H9 (cell line): ENCODE measurements at regions not wholly inside any gene's neighbourhood (a gene's known extent, or its start where the extent isn't known, plus 50 kb on each side); places are given as distances from the start of the nearest gene placed in this dataset.

Experiments
- DNase-seq: peaks from one replicate; pipeline ENCODE4 v3.0.0-alpha.2; 2017
- H2AFZ ChIP-seq: one replicate; pipeline ENCODE4 v1.6.1; 2013; ENCODE audit warnings: mild to moderate bottlenecking, low read length, control low read depth, moderate library complexity
- H2AK5ac ChIP-seq: 2 replicates; pipeline ENCODE4 v1.6.1; 2013; ENCODE audit warnings: low read length, control low read depth, mixed read lengths; ENCODE audit not compliant: insufficient read length
- H2BK120ac ChIP-seq: one replicate; pipeline ENCODE4 v1.6.1; 2013; ENCODE audit warnings: low read depth, mild to moderate bottlenecking, low read length, control low read depth, inconsistent platforms; ENCODE audit not compliant: poor library complexity, severe bottlenecking
- H2BK12ac ChIP-seq: 2 replicates; pipeline ENCODE4 v1.6.1; 2013; ENCODE audit warnings: low read length, control low read depth, mixed read lengths, low read depth; ENCODE audit not compliant: insufficient read length
- H2BK15ac ChIP-seq: 2 replicates; pipeline ENCODE4 v1.6.1; 2013; ENCODE audit warnings: low read depth, low read length, control low read depth
- H2BK20ac ChIP-seq: one replicate; pipeline ENCODE4 v1.6.1; 2013; ENCODE audit warnings: low read depth, mild to moderate bottlenecking, low read length, control low read depth, inconsistent platforms; ENCODE audit not compliant: poor library complexity, severe bottlenecking
- H2BK5ac ChIP-seq: 2 replicates; pipeline ENCODE4 v1.6.1; 2013; ENCODE audit warnings: low read length, control low read depth, mixed read lengths; ENCODE audit not compliant: insufficient read length
- H3K14ac ChIP-seq: 2 replicates; pipeline ENCODE4 v1.6.1; 2013; ENCODE audit warnings: low read length, control low read depth; ENCODE audit not compliant: insufficient read depth
- H3K18ac ChIP-seq: 2 replicates; pipeline ENCODE4 v1.6.1; 2013; ENCODE audit warnings: low read depth, mild to moderate bottlenecking, mixed read lengths, low read length, control low read depth; ENCODE audit not compliant: insufficient read length
- H3K23ac ChIP-seq: 2 replicates; pipeline ENCODE4 v1.6.1; 2013; ENCODE audit warnings: low read length, control low read depth, mixed read lengths, low read depth; ENCODE audit not compliant: insufficient read length
- H3K23me2 ChIP-seq: 2 replicates; pipeline ENCODE4 v1.6.1; 2013; ENCODE audit warnings: low read depth, mild to moderate bottlenecking, mixed read lengths, low read length, control low read depth; ENCODE audit not compliant: insufficient read length, poor library complexity, severe bottlenecking
- H3K27ac ChIP-seq: 2 replicates; pipeline ENCODE4 v1.5.1; 2013; ENCODE audit warnings: low read length, control low read depth, mixed read lengths, low read depth; ENCODE audit not compliant: insufficient read length
- H3K27me3 ChIP-seq: 2 replicates; pipeline ENCODE4 v1.6.1; 2013; ENCODE audit warnings: low read length, control low read depth, inconsistent platforms; ENCODE audit not compliant: insufficient read depth
- H3K4ac ChIP-seq: 2 replicates; pipeline ENCODE4 v1.6.1; 2013; ENCODE audit warnings: low read depth, mild to moderate bottlenecking, control low read depth, inconsistent platforms, low read length, moderate library complexity
- H3K4me1 ChIP-seq: 2 replicates; pipeline ENCODE4 v1.6.1; 2013; ENCODE audit warnings: low read length, control low read depth, inconsistent platforms; ENCODE audit not compliant: insufficient read depth
- H3K4me2 ChIP-seq: 2 replicates; pipeline ENCODE4 v1.6.1; 2013; ENCODE audit warnings: low read length, control low read depth, mixed read lengths; ENCODE audit not compliant: insufficient read length, insufficient read depth
- H3K56ac ChIP-seq: 2 replicates; pipeline ENCODE4 v1.6.1; 2013; ENCODE audit warnings: low read depth, mild to moderate bottlenecking, mixed read lengths, low read length, control low read depth; ENCODE audit not compliant: insufficient read length
- H3K79me1 ChIP-seq: 2 replicates; pipeline ENCODE4 v1.6.1; 2013; ENCODE audit warnings: low read depth, mild to moderate bottlenecking, moderate library complexity, low read length, control low read depth, inconsistent platforms; ENCODE audit not compliant: insufficient read depth, poor library complexity, severe bottlenecking
- H3K79me2 ChIP-seq: 2 replicates; pipeline ENCODE4 v1.6.1; 2013; ENCODE audit warnings: low read length, control low read depth, inconsistent platforms; ENCODE audit not compliant: insufficient read depth
- H3K9ac ChIP-seq: 2 replicates; pipeline ENCODE4 v1.6.1; 2013; ENCODE audit warnings: low read length, control low read depth, mixed read lengths; ENCODE audit not compliant: insufficient read length; ENCODE audit errors: extremely low read depth
- H3K9me3 ChIP-seq: one replicate; pipeline ENCODE4 v1.6.1; 2013; ENCODE audit warnings: low read depth, low read length, inconsistent platforms; ENCODE audit not compliant: control insufficient read depth
- H3T11ph ChIP-seq: one replicate; pipeline ENCODE4 v1.6.1; 2013; ENCODE audit warnings: mild to moderate bottlenecking, low read length, control low read depth, inconsistent platforms
- H4K20me1 ChIP-seq: one replicate; pipeline ENCODE4 v1.6.1; 2013; ENCODE audit not compliant: control insufficient read depth, insufficient read length, insufficient read depth
- H4K5ac ChIP-seq: 2 replicates; pipeline ENCODE4 v1.6.1; 2013; ENCODE audit warnings: low read depth, mild to moderate bottlenecking, mixed read lengths, low read length, control low read depth; ENCODE audit not compliant: insufficient read length
- H4K8ac ChIP-seq: replicated peaks from 2 replicates; pipeline ENCODE4 v1.6.1; 2013; ENCODE audit warnings: low read length, control low read depth, mixed read lengths, low read depth; ENCODE audit not compliant: insufficient read length
- H4K91ac ChIP-seq: 2 replicates; pipeline ENCODE4 v1.6.1; 2013; ENCODE audit warnings: low read depth, mild to moderate bottlenecking, moderate library complexity, mixed read lengths, low read length, control low read depth; ENCODE audit not compliant: insufficient read length
- H3K27ac Mint-ChIP-seq, 3 experiments: 2 replicates in 2 of 3; 3 replicates in 1 of 3; pipeline ENCODE4 v1.8.0; 2020 to 2021; ENCODE audit warnings: mixed read lengths in 3 of 3, mild to moderate bottlenecking in 1 of 3, moderate library complexity in 1 of 3
- H3K27me3 Mint-ChIP-seq: 2 replicates; pipeline ENCODE4 v1.8.0; 2021; ENCODE audit warnings: low read depth, mild to moderate bottlenecking, moderate library complexity, mixed read lengths
- H3K36me3 Mint-ChIP-seq, 3 experiments: 2 replicates in 2 of 3; 3 replicates in 1 of 3; pipeline ENCODE4 v1.8.0; 2020 to 2021; ENCODE audit warnings: low read depth in 3 of 3, mixed read lengths in 3 of 3; ENCODE audit not compliant: insufficient read depth in 1 of 3
- H3K4me1 Mint-ChIP-seq, 2 experiments: 2 replicates each; pipeline ENCODE4 v1.8.0; 2020; ENCODE audit warnings: mixed read lengths in 2 of 2
- H3K4me3 Mint-ChIP-seq, 2 experiments: 2 replicates in 1 of 2; 3 replicates in 1 of 2; pipeline ENCODE4 v1.8.0; 2020 to 2021; ENCODE audit warnings: mild to moderate bottlenecking in 2 of 2, mixed read lengths in 2 of 2, moderate library complexity in 1 of 2
- H3K9me3 Mint-ChIP-seq, 2 experiments: 2 replicates in 1 of 2; 3 replicates in 1 of 2; pipeline ENCODE4 v1.8.0; 2020; ENCODE audit warnings: mild to moderate bottlenecking in 2 of 2, mixed read lengths in 2 of 2, moderate library complexity in 1 of 2
- WGBS: extraction: QIAGEN DNeasy Blood & Tissue Kit; methylation state at CpG from one replicate; pipeline ENCODE4 v1.1.7; 2013; ENCODE audit warnings: missing lambda C conversion rate, low lambda C conversion rate, mixed read lengths; ENCODE audit not compliant: insufficient read length; ENCODE audit errors: extremely low coverage; 5-methylcytosine and 5-hydroxymethylcytosine counted together
- TF ChIP-seq, protein P1 (sequence below): fragments of 200-600 bp; sonication (generic); conservative IDR thresholded peaks from 3 replicates; pipeline ENCODE4 v1.8.0; 2021; ENCODE audit warnings: antibody characterized with exemption, mild to moderate bottlenecking

GRCh38 chr11:29320196-29320595 is 696.6 kb downstream of the KCNA4 start:
- H3K4me2 ChIP-seq: no peak overlapping the region
- H3K9me3 Mint-ChIP-seq: no peaks in the 10 kb centered on the region; a peak in 1 of 5 replicates

More at GRCh38 chr11:29320196-29320595, 696.6 kb downstream of the KCNA4 start:
- H3K79me2 ChIP-seq: no peaks in the 10 kb centered on the region
- no peak overlapping the region for H2BK15ac ChIP-seq
- H3K9me3 ChIP-seq: no peaks in the 10 kb centered on the region
- no peak overlapping the region for H3T11ph ChIP-seq
- no peaks in the 10 kb centered on the region for H3K79me1 ChIP-seq
- no peaks in the 10 kb centered on the region for H3K27me3 Mint-ChIP-seq
- H2BK20ac ChIP-seq: no peak overlapping the region
- H3K4me3 Mint-ChIP-seq: no peak overlapping the region
- TF ChIP-seq, protein P1, sequence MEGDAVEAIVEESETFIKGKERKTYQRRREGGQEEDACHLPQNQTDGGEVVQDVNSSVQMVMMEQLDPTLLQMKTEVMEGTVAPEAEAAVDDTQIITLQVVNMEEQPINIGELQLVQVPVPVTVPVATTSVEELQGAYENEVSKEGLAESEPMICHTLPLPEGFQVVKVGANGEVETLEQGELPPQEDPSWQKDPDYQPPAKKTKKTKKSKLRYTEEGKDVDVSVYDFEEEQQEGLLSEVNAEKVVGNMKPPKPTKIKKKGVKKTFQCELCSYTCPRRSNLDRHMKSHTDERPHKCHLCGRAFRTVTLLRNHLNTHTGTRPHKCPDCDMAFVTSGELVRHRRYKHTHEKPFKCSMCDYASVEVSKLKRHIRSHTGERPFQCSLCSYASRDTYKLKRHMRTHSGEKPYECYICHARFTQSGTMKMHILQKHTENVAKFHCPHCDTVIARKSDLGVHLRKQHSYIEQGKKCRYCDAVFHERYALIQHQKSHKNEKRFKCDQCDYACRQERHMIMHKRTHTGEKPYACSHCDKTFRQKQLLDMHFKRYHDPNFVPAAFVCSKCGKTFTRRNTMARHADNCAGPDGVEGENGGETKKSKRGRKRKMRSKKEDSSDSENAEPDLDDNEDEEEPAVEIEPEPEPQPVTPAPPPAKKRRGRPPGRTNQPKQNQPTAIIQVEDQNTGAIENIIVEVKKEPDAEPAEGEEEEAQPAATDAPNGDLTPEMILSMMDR: no peak
- no peak overlapping the region for H2BK5ac ChIP-seq
- H3K56ac ChIP-seq: no peak overlapping the region
- DNase-seq: no peak
- WGBS: no CpG with 5 or more reads among the region's 2 CpGs
- H3K23ac ChIP-seq: no peak overlapping the region
- H4K20me1 ChIP-seq: no peaks in the 10 kb centered on the region
- no peak overlapping the region for H4K91ac ChIP-seq
- no peak overlapping the region for H4K8ac ChIP-seq
- H3K18ac ChIP-seq: no peak overlapping the region
- no peaks in the 10 kb centered on the region for H3K36me3 Mint-ChIP-seq
- no peaks in the 10 kb centered on the region for H3K4me1 ChIP-seq
- H3K23me2 ChIP-seq: no peaks in the 10 kb centered on the region
- H2AK5ac ChIP-seq: no peak overlapping the region
- H3K14ac ChIP-seq: no peak overlapping the region
- H2BK12ac ChIP-seq: no peak overlapping the region
- H3K4ac ChIP-seq: no peak overlapping the region
- H3K27ac Mint-ChIP-seq: no peak overlapping the region
- no peak overlapping the region for H4K5ac ChIP-seq
- H2BK120ac ChIP-seq: no peak overlapping the region
- no peaks in the 10 kb centered on the region for H3K27me3 ChIP-seq
- no peak overlapping the region for H2AFZ ChIP-seq
- H3K9ac ChIP-seq: no peak overlapping the region
- no peak overlapping the region for H3K27ac ChIP-seq
- no peaks in the 10 kb centered on the region for H3K4me1 Mint-ChIP-seq
